Esophagus (tissue), 2 donors: ENCODE measurements at regions not wholly inside any gene's neighbourhood (a gene's known extent, or its start where the extent isn't known, plus 50 kb on each side); places are given as distances from the start of the nearest gene placed in this dataset.

Experiments used
- H3K27ac ChIP-seq, 2 donors: one replicate each; pipeline ENCODE4 v1.5.1; 2013; ENCODE audit warnings: low read depth in 2 of 2, mild to moderate bottlenecking in 2 of 2, inconsistent platforms in 1 of 2, low read length in 1 of 2, moderate library complexity in 1 of 2
- H3K27me3 ChIP-seq, 2 donors: one replicate each; pipeline ENCODE4 v1.6.1; 2013; ENCODE audit warnings: low read length in 2 of 2, control low read depth in 1 of 2, mild to moderate bottlenecking in 1 of 2; ENCODE audit not compliant: insufficient read depth in 2 of 2, control insufficient read depth in 1 of 2
- H3K36me3 ChIP-seq, 2 donors: one replicate each; pipeline ENCODE4 v1.6.1; 2013; ENCODE audit warnings: low read length in 1 of 2; ENCODE audit not compliant: control insufficient read depth in 2 of 2, insufficient read depth in 2 of 2
- H3K4me1 ChIP-seq, 2 donors: one replicate each; pipeline ENCODE4 v1.6.1; 2013; ENCODE audit warnings: low read length in 1 of 2; ENCODE audit not compliant: control insufficient read depth in 2 of 2, insufficient read depth in 2 of 2
- H3K4me3 ChIP-seq, 2 donors: one replicate each; pipeline ENCODE4 v1.5.1; 2013; ENCODE audit warnings: low read length in 2 of 2, mild to moderate bottlenecking in 2 of 2, low read depth in 1 of 2, moderate library complexity in 1 of 2
- H3K9me3 ChIP-seq, 2 donors: one replicate each; pipeline ENCODE4 v1.6.1; 2013; ENCODE audit warnings: mild to moderate bottlenecking in 2 of 2, low read depth in 1 of 2, low read length in 1 of 2, moderate library complexity in 1 of 2; ENCODE audit not compliant: control insufficient read depth in 2 of 2, insufficient read depth in 1 of 2
- WGBS, 2 donors: extraction: QIAGEN DNeasy Blood & Tissue Kit; methylation state at CpG; one replicate each; pipeline ENCODE4 v1.1.7; 2013; 5-methylcytosine and 5-hydroxymethylcytosine counted together
- donor health status: healthy with polysubstance abuse.
- donor health status: Bipolar disorder and iron deficiency.

- Histone ChIP-seq H3K9me3 (no peaks in the 10 kb centered on the region), H3K4me1 (no peaks in the 10 kb centered on the region), H3K36me3 (no peaks in the 10 kb centered on the region), H3K27ac (no peak overlapping the region), H3K27me3 (no peaks in the 10 kb centered on the region), H3K4me3 (no peak overlapping the region)
- WGBS, 2 donors, result 79 to 82% methylated on average over 4 of the region's 4 CpGs
These were observed 279.9 kb upstream of the NCKAP5 start for GRCh38 chr2:133848111-133848649.

GRCh38 chr2:133849341-133849740 is 281.1 kb upstream of the NCKAP5 start:
- Histone ChIP-seq H3K27ac (no peak overlapping the region), H3K27me3 (no peaks in the 10 kb centered on the region), H3K9me3 (no peaks in the 10 kb centered on the region), H3K36me3 (no peaks in the 10 kb centered on the region), H3K4me3 (no peak overlapping the region), H3K4me1 (no peaks in the 10 kb centered on the region)
- 51 to 81% methylated on average over 1 of the region's 1 CpG for WGBS, 2 donors

GRCh38 chr2:133854603-133855200 is 286.4 kb upstream of the NCKAP5 start:
- Histone ChIP-seq H3K4me3 (no peak overlapping the region), H3K27me3 (no peaks in the 10 kb centered on the region), H3K36me3 (no peaks in the 10 kb centered on the region), H3K27ac (no peak overlapping the region), H3K4me1 (no peaks in the 10 kb centered on the region), H3K9me3 (no peaks in the 10 kb centered on the region)
- WGBS, 2 donors, result 87 to 89% methylated on average over 5 of the region's 5 CpGs

GRCh38 chr2:133855526-133855925 is 287.3 kb upstream of the NCKAP5 start:
- H3K4me1 ChIP-seq, result no peaks in the 10 kb centered on the region
- H3K27me3 ChIP-seq, result no peaks in the 10 kb centered on the region
- no peaks in the 10 kb centered on the region for H3K36me3 ChIP-seq
- no peak overlapping the region for H3K27ac ChIP-seq
- 58 to 67% methylated on average over 4 of the region's 4 CpGs for WGBS, 2 donors
- H3K4me3 ChIP-seq, result no peak overlapping the region
- H3K9me3 ChIP-seq, result no peaks in the 10 kb centered on the region

GRCh38 chr2:133856678-133857077 is 288.4 kb upstream of the NCKAP5 start:
- Histone ChIP-seq H3K9me3 (no peaks in the 10 kb centered on the region), H3K27me3 (no peaks in the 10 kb centered on the region), H3K27ac (no peak overlapping the region), H3K4me1 (no peaks in the 10 kb centered on the region), H3K4me3 (no peak overlapping the region), H3K36me3 (no peaks in the 10 kb centered on the region)

- WGBS, 2 donors, result 71 to 78% methylated on average over 6 of the region's 6 CpGs
- Histone ChIP-seq H3K27ac (no peak overlapping the region), H3K9me3 (no peaks in the 10 kb centered on the region), H3K4me1 (no peaks in the 10 kb centered on the region), H3K36me3 (no peaks in the 10 kb centered on the region), H3K4me3 (no peak overlapping the region), H3K27me3 (no peaks in the 10 kb centered on the region)
These were observed 291.3 kb upstream of the NCKAP5 start for GRCh38 chr2:133859578-133859977.

GRCh38 chr2:133862400-133862977 is 294.2 kb upstream of the NCKAP5 start:
- Histone ChIP-seq H3K27ac (no peak overlapping the region), H3K4me1 (no peaks in the 10 kb centered on the region), H3K36me3 (no peaks in the 10 kb centered on the region), H3K4me3 (no peak overlapping the region), H3K9me3 (no peaks in the 10 kb centered on the region), H3K27me3 (no peaks in the 10 kb centered on the region)
- WGBS, 2 donors, result 53 to 54% methylated on average over 4 of the region's 4 CpGs

- WGBS, 2 donors, result 89 to 93% methylated on average over 8 of the region's 8 CpGs
- Histone ChIP-seq H3K27me3 (no peaks in the 10 kb centered on the region), H3K4me1 (no peaks in the 10 kb centered on the region), H3K9me3 (no peaks in the 10 kb centered on the region), H3K36me3 (no peaks in the 10 kb centered on the region), H3K4me3 (no peak overlapping the region), H3K27ac (no peak overlapping the region)
These were observed 295.0 kb upstream of the NCKAP5 start for GRCh38 chr2:133863106-133863800.

- Histone ChIP-seq H3K27ac (no peak overlapping the region), H3K27me3 (no peaks in the 10 kb centered on the region), H3K9me3 (no peaks in the 10 kb centered on the region), H3K4me3 (no peak overlapping the region), H3K36me3 (no peaks in the 10 kb centered on the region), H3K4me1 (no peaks in the 10 kb centered on the region)
- WGBS, 2 donors, result 77 to 86% methylated on average over 1 of the region's 1 CpG
These were observed 296.9 kb upstream of the NCKAP5 start for GRCh38 chr2:133865141-133865540.
